ENCODE measurements at regions not wholly inside any gene's neighbourhood (a gene's known extent, or its start where the extent isn't known, plus 50 kb on each side); places are given as distances from the start of the nearest gene placed in this dataset.

GRCh38 chr6:126724821-126725220 lies 384.9 kb downstream of the CENPW start:
- TF ChIP-seq CTCF (conservative IDR thresholded peaks at IDR 0.05; ENCODE audit: low read length) = no peak
- no peak for TF ChIP-seq EZH2phosphoT487 (IDR thresholded peaks at IDR 0.05; ENCODE audit: borderline replicate concordance)
